ENCODE measurements at regions not wholly inside any gene's neighbourhood (a gene's known extent, or its start where the extent isn't known, plus 50 kb on each side); places are given as distances from the start of the nearest gene placed in this dataset.

DNA sequence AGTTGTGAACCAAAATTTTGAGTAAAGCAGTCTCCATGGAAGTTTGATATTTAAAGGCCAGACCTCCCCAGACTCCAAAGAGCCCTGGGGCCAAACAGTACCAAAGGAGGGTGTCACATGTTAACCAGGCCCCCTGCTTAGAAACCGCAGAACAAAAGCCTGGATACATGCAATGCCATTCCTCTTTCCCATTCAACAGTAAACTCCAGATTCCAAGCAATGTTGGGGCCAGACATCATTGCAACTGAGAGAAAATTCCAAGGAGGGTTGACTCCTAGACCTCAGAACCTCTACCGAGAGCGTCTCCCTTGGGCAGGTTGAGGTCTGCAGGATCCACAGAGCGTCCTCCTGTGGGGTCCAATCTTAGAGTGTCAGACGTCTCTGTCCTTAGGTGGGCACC is 404.4 kb upstream of the SYT4 start:
- TF ChIP-seq, protein P1, sequence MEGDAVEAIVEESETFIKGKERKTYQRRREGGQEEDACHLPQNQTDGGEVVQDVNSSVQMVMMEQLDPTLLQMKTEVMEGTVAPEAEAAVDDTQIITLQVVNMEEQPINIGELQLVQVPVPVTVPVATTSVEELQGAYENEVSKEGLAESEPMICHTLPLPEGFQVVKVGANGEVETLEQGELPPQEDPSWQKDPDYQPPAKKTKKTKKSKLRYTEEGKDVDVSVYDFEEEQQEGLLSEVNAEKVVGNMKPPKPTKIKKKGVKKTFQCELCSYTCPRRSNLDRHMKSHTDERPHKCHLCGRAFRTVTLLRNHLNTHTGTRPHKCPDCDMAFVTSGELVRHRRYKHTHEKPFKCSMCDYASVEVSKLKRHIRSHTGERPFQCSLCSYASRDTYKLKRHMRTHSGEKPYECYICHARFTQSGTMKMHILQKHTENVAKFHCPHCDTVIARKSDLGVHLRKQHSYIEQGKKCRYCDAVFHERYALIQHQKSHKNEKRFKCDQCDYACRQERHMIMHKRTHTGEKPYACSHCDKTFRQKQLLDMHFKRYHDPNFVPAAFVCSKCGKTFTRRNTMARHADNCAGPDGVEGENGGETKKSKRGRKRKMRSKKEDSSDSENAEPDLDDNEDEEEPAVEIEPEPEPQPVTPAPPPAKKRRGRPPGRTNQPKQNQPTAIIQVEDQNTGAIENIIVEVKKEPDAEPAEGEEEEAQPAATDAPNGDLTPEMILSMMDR (IDR thresholded peaks at IDR 0.05; ENCODE audit: borderline replicate concordance, control extremely low read depth, extremely low read depth, insufficient read depth, missing control alignments), result no peak
- in situ Hi-C loops (cut with MboI; ENCODE audit: low sequenced_read_pairs, unreplicated experiment), result no loop called here
- no peak for DNase-seq (ENCODE audit: low spot score)

DNA sequence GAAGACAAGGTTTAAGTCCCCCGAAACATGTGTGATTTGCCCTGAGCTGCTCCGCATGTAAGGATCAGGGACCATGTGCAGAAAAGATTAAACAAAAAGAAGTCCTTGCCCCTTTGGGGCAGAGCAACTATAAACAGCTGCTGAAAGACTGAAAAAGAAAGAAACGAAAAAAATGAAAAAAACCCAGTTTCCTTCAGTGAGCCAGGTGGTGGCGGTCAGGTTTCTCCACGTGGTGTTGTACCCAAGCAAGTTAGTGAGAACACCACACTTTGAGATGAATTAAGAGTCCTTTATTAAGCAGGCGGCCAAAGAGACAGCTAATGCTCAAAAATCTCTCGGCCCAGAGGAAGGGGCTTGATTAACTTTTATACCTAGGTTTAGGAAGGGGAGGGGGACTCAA is 404.9 kb upstream of the SYT4 start:
- DNase-seq (ENCODE audit: low spot score), result no peak

DNA sequence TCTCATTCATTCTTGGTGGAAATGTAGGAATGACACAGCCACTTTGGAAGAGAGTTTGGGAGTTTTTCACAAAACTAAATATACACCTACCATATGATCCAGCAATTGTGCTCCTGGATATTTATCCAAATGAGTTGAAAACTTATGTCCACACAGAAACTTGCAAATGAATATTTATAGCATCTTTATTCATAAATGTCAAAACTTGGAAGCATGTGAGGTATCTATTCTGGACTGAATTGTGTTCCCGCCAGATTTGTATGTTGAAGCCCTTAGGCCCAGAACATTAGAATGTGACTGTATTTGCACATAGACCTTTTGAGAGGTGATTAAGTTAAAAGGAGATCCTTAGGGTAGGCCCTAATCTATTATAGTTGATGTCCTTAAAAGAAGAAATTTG is 409.4 kb upstream of the SYT4 start:
- TF ChIP-seq, protein P1 (IDR thresholded peaks at IDR 0.05; ENCODE audit: borderline replicate concordance, control extremely low read depth, extremely low read depth, insufficient read depth, missing control alignments), result no peak
- in situ Hi-C loops (cut with MboI; ENCODE audit: low sequenced_read_pairs, unreplicated experiment), result no loop called here
- DNase-seq (ENCODE audit: low spot score), result no peak

More for the DNA sequence above, 404.9 kb upstream of the SYT4 start:
- in situ Hi-C loops (cut with MboI; ENCODE audit: low sequenced_read_pairs, unreplicated experiment), result no loop called here
- TF ChIP-seq, protein P1 (IDR thresholded peaks at IDR 0.05; ENCODE audit: borderline replicate concordance, control extremely low read depth, extremely low read depth, insufficient read depth, missing control alignments), result no peak

DNA sequence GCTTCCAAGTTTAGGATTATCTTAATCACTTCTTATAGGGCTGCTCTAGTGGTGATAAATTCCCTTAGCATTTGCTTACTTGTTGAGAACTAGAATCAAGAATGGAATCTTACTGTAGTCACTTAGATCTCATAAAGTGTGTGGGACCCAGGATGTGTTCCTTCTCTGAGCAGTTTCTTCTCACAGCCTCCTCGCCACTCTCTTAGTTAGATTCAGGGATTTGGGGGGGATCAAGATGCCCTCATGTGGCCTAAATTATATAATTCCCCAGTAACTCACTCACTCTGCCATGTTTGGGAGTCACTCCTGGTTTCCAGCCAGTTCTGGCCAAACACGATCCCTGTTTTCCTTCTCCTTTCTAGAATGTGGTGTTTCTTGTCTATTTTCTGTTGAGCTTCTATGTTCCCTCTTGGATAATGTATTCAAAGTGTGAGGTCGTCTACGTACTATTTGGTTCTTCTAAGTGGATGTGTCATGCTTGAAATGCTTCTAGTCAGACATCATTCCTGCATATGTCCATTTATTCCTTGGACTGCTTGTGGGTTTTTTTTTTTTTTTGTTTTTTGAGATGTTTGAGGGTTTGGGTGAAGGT is 414.9 kb upstream of the SYT4 start:
- in situ Hi-C loops (cut with MboI; ENCODE audit: low sequenced_read_pairs, unreplicated experiment), result no loop called here
- DNase-seq (ENCODE audit: low spot score), result no peak
- TF ChIP-seq, protein P1 (IDR thresholded peaks at IDR 0.05; ENCODE audit: borderline replicate concordance, control extremely low read depth, extremely low read depth, insufficient read depth, missing control alignments), result no peak

DNA sequence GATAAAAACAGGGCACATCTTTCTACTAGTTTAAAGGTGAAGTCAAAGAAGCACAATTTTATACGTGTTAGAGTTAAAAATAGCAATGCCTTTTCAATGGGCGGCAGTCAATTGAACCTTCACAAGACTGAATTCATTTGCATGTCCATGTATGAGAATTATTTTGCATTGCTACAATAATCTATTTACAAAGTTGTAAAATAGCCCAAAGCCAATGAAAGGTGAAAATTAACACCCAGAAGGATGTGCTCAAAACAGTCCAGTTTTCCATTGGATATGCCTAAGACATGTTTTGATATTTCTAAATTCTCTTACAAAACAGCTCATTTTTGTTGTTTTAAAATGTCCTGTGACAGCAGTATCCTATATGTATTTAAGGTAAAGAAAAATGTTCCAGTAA is 425.1 kb upstream of the SYT4 start:
- TF ChIP-seq, protein P1 (IDR thresholded peaks at IDR 0.05; ENCODE audit: borderline replicate concordance, control extremely low read depth, extremely low read depth, insufficient read depth, missing control alignments), result no peak
- in situ Hi-C loops (cut with MboI; ENCODE audit: low sequenced_read_pairs, unreplicated experiment), result no loop called here
- no peak for DNase-seq (ENCODE audit: low spot score)

- no peak for DNase-seq (ENCODE audit: low spot score)
- TF ChIP-seq, protein P1 (IDR thresholded peaks at IDR 0.05; ENCODE audit: borderline replicate concordance, control extremely low read depth, extremely low read depth, insufficient read depth, missing control alignments), result no peak
- in situ Hi-C loops (cut with MboI; ENCODE audit: low sequenced_read_pairs, unreplicated experiment), result no loop called here
These were observed 425.8 kb upstream of the SYT4 start for GRCh38 chr18:43703050-43703449.
